GM10266 (cell line): ENCODE measurements at regions not wholly inside any gene's neighbourhood (a gene's known extent, or its start where the extent isn't known, plus 50 kb on each side); places are given as distances from the start of the nearest gene placed in this dataset.
"Not testable (repeated sequence)": the region's sequence is repeated elsewhere in the genome, so short reads cannot be mapped to it uniquely, and the experiment has no call there.

Source experiments
- DNase-seq: peaks from one replicate; pipeline ENCODE4 v3.0.0; 2012; ENCODE audit errors: extremely low spot score
- TF ChIP-seq, protein P1 (sequence below): IDR thresholded peaks from 2 replicates; pipeline ENCODE4 v1.5.1; 2012; ENCODE audit warnings: mild to moderate bottlenecking, low read depth; ENCODE audit not compliant: control insufficient read depth, insufficient read depth; ENCODE audit errors: missing control alignments

DNA sequence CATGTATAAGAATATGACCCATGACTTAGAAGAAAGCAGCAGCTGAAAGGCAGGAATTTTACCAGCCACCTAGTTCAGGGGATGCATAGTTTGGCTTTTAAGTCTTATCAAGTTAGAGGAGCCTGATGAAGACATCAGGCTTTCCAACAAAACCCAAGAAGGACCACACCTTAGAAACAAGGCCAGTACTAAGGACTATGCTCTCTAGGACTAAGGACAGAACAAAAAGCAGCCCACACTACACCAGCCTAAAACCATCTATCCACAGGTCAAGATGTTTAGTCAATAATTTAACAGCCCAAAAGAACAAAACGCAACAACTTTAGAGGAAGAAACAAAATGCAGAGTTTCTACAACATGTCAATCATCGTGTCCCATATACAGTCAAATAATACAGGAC lies 408.9 kb upstream of the RGMB start:
- TF ChIP-seq, protein P1, sequence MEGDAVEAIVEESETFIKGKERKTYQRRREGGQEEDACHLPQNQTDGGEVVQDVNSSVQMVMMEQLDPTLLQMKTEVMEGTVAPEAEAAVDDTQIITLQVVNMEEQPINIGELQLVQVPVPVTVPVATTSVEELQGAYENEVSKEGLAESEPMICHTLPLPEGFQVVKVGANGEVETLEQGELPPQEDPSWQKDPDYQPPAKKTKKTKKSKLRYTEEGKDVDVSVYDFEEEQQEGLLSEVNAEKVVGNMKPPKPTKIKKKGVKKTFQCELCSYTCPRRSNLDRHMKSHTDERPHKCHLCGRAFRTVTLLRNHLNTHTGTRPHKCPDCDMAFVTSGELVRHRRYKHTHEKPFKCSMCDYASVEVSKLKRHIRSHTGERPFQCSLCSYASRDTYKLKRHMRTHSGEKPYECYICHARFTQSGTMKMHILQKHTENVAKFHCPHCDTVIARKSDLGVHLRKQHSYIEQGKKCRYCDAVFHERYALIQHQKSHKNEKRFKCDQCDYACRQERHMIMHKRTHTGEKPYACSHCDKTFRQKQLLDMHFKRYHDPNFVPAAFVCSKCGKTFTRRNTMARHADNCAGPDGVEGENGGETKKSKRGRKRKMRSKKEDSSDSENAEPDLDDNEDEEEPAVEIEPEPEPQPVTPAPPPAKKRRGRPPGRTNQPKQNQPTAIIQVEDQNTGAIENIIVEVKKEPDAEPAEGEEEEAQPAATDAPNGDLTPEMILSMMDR = no peak
- no peak for DNase-seq

DNA sequence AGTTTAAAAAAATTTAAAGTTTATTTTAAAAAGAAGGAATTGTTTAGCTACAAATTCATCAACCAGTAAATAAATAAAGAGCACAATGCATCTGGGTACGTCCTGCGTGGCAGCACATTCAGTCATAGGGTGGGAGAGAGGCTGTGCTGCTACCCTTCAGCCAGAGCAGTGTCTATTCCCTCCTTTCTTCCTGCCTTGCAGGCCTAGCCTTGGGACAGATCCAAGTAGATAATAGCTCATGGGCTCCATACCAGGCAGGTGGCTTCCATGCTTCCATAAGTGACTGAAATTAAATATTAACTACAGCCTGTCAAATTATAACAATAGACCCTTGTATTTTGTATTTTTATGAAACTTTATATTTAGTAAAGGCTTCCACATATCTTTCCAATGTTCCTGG lies 408.3 kb upstream of the RGMB start:
- TF ChIP-seq, protein P1 = no peak
- DNase-seq = no peak

DNA sequence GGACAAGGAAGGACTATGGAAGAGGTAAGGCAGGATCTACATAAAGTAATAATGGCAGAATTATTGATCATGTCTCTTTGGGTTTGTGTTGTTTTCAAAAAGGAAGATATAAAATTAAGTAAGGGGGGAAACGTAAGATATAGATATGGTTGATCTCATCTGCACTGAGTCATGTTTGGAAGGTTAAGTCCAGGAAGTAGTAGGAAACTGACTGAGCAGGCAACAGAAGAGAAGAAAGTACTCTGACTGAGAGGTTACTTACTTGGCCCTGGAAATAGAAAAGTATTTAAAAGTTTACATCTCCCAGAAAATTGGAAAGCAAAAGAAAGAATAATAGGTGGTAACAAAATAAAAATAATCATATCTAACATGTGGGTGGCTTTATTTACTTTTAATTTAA lies 405.3 kb upstream of the RGMB start:
- TF ChIP-seq, protein P1 = no peak
- DNase-seq = no peak

DNA sequence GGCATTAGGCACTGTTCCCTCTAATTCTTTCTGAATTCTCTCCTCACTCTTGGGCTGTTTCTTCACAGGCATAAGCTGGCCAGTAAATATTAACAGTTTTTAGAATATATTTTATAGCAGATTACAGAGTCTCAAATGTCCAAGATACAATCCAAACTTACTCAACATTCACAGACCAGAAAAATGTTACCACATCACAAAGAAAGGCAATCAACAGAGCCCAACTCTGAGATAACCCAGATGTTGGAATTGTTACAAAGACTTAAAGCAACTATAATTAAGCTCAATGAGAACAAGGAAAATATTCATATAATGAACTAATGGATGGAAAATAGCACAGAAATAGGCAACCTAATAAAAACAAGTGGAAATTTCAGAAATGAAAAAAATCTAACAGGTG lies 401.1 kb upstream of the RGMB start:
- TF ChIP-seq, protein P1 = no peak

DNA sequence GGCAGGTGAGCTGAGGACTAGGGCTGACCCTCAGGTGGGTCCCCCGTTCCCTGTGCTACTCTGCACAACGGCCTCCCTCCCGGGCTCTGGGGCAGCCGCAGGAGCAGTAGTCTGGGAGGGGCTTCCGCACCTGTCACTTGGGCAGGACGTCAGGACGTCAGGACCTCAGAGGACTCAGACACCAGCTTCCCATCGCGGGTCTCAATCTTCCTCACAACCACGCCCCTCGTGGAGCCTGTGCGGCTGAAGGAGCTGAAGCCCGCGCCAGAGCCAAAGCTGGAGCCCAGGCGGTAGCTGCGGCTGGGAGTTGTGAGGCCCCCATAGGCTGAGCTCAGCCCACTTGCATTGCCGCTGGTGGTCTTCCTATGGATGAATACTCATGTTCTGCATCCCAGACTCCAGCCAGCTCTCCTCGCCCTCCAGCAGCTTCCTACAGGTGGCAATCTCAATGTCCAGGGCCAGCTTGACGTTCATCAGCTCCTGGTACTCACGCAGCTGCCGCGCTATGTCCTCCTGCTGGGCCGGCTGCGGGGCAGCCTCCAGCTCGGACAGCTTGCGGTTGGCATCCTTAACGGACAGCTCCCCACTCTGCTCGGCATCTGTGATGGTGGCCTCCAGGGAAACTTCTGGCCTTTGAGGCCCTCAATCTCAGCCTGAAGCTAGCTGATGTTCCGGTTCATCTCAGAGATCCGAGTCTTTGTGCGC lies 381.4 kb upstream of the RGMB start:
- TF ChIP-seq, protein P1 = no peak
- no peak for DNase-seq

More for the DNA sequence above, 401.1 kb upstream of the RGMB start:
- no peak for DNase-seq

DNA sequence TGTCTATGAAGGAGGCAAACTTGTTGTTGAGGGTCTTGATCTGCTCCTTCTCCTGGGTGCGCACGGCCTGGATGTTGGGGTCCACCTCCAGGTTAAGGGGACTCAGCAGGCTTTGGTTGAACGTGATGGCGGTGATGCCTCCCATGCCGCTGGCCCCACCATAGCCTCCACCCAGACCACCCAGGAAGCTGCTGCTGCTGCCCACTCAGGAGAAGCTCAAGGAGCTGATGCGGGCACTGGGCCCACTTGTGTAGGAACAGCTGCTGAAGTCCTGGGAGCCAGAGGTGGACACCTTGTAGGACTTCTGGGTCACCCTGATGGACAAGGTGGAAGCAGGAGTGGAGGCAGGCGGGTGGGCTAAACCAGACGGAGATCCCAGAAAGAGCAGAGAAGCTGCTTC lies 380.3 kb upstream of the RGMB start:
- DNase-seq = not testable (repeated sequence)

DNA sequence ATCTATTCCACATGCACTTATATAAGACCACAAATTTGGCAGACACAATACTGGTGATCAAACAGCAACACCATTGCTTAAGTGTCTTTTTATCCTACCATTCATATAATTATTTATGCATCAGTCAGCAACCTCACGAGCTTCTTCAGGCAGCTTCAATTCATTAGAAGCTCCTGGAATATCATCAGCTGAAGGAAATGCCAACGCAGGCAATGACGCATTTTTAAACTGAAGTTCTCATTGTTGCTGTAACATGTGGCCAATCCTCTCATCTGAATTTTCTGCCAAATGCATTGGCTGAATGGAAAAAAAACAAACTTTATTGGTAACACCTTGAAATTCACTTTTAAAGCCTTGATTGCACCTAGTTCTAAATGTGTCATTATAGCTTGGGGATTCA lies 376.4 kb upstream of the RGMB start:
- TF ChIP-seq, protein P1 = no peak
- DNase-seq = no peak

DNA sequence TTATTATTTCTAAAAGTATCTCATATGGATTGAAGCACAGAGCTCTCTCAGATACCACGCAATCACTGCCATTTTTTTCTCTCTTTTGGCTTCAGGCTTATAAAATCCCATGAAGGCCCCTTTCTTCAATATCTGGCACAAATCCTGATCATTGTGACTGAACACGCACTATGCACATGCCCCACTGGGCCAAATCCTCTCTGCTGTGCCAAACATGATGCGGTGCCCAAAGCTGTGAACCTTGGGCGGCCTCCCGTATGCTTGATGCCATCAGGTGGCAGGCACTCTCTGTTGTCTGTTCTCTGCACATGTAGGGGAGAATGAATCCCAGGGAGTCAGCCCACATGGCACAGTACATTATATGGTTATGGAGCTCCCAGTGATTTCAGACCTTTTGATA lies 375.0 kb upstream of the RGMB start:
- no peak for DNase-seq
- TF ChIP-seq, protein P1 = no peak
